ENCODE measurements at regions not wholly inside any gene's neighbourhood (a gene's known extent, or its start where the extent isn't known, plus 50 kb on each side); places are given as distances from the start of the nearest gene placed in this dataset.

- TF ChIP-seq CTCF (IDR thresholded peaks at IDR 0.05) (no peak), EZH2phosphoT487 (IDR thresholded peaks at IDR 0.05) (no peak)
These were observed 69.9 kb downstream of the NAV1 start for GRCh38 chr1:201608635-201609395.
